ENCODE measurements at regions not wholly inside any gene's neighbourhood (a gene's known extent, or its start where the extent isn't known, plus 50 kb on each side); places are given as distances from the start of the nearest gene placed in this dataset.

DNA sequence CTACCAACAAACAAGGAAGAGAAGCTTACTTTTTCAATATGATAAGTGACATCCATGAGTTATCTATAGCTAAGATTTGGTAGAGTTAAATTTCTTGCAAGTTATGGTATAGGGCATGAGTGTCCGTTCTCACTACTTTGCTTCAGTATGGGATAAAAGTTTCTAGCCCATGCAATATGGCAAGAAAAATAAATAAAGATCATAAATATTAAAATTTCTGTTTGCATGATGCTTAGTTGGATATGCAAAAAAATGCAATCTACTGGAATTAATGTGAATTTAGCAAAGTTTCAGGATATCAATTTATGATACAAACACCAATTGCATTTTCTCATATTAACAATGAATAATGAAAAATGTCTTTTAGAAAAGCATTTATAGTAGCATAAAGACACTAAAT is 148.7 kb upstream of the ADARB2 start:
- TF ChIP-seq, protein P1, sequence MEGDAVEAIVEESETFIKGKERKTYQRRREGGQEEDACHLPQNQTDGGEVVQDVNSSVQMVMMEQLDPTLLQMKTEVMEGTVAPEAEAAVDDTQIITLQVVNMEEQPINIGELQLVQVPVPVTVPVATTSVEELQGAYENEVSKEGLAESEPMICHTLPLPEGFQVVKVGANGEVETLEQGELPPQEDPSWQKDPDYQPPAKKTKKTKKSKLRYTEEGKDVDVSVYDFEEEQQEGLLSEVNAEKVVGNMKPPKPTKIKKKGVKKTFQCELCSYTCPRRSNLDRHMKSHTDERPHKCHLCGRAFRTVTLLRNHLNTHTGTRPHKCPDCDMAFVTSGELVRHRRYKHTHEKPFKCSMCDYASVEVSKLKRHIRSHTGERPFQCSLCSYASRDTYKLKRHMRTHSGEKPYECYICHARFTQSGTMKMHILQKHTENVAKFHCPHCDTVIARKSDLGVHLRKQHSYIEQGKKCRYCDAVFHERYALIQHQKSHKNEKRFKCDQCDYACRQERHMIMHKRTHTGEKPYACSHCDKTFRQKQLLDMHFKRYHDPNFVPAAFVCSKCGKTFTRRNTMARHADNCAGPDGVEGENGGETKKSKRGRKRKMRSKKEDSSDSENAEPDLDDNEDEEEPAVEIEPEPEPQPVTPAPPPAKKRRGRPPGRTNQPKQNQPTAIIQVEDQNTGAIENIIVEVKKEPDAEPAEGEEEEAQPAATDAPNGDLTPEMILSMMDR (IDR thresholded peaks at IDR 0.05; ENCODE audit: borderline replicate concordance, extremely low read depth, low read length, poor library complexity, severe bottlenecking), result no peak
- no peak for TF ChIP-seq EZH2 (IDR thresholded peaks at IDR 0.05; ENCODE audit: borderline replicate concordance, low read depth, low read length, severe bottlenecking)

Data from DND-41 (cell line).